ENCODE measurements at regions not wholly inside any gene's neighbourhood (a gene's known extent, or its start where the extent isn't known, plus 50 kb on each side); places are given as distances from the start of the nearest gene placed in this dataset.

DNA sequence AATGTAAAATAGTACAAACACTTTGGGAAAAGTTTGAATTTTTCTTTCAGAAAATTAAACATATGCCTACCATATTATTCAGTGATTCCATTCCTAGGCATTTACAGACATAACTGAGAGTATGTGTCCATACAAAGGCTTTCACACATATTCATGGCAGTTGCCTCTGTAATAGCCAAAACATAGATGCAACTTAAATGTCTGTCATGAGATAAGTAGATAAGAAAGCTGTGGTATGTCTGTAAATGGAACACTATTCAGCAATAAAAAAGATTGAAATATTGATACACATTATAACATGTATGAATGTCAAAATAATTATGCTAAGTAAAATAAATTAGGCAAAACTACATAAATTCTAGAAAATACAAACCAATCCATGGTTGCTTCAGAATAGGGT is 964.5 kb upstream of the MBL2 start:
- CTCF ChIA-PET, result no interaction called here
- TF ChIP-seq CTCF (IDR thresholded peaks at IDR 0.05) (no peak), EZH2 (IDR thresholded peaks at IDR 0.05; ENCODE audit: borderline replicate concordance, insufficient read depth, low read depth, low read length, poor library complexity, severe bottlenecking) (no peak)

DNA sequence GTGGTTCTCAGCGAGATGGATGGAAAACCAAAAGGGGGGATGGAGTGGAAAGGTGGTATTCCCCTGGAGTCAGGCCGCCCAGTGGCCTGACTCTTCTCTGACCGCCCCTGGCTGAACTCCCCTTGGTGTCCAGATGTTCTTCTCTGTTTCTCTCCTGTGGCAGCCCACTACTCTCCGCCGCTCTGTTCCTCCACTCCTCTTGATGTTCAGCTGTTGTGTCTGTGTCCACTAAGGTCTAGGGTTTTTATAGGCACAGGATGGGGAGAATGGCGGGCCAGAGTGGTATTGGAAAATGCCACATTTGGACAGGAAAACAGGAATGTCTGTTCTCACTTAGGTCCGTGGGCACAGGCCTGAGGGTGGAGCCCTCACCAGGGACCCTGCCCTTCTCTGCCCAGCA is 954.3 kb upstream of the MBL2 start:
- Histone ChIP-seq H3K4me2 (replicated peaks; ENCODE audit: low read depth, low read length, poor library complexity, severe bottlenecking) (no peak overlapping the region), H3K36me3 (replicated peaks in 1 of 2; ENCODE audit: control extremely low read depth in 1 of 2, control insufficient read depth in 1 of 2, extremely low read depth in 1 of 2, insufficient read depth in 2 of 2, low read length in 1 of 2) (no peaks in the 10 kb centered on the region), H3K27ac (ENCODE audit: low read length in 2 of 2) (no peak overlapping the region), H4K20me1 (ENCODE audit: control insufficient read depth, insufficient read depth, low read length, poor library complexity, severe bottlenecking) (no peaks in the 10 kb centered on the region), H3K27me3 (replicated peaks in 1 of 4; ENCODE audit: control extremely low read depth in 1 of 4, control insufficient read depth in 3 of 4, insufficient read depth in 4 of 4, low read length in 3 of 4) (no peaks in the 10 kb centered on the region), H3K4me3 (ENCODE audit: control extremely low read depth in 1 of 5, extremely low read depth in 1 of 5, insufficient read depth in 1 of 5, low read depth in 2 of 5, low read length in 4 of 5) (no peak overlapping the region), H3K4me1 (ENCODE audit: control insufficient read depth in 2 of 2, insufficient read depth in 2 of 2, low read length in 2 of 2) (no peaks in the 10 kb centered on the region), H3K9ac (ENCODE audit: low read length) (no peak overlapping the region), H3K9me3 (ENCODE audit: control extremely low read depth in 1 of 3, control insufficient read depth in 2 of 3, insufficient read depth in 1 of 3, low read length in 2 of 3) (peaks cover 0 to 8% (median 0%) of the 10 kb centered on the region in 3 donors), H3K79me2 (ENCODE audit: control insufficient read depth, insufficient read depth, low read length) (no peaks in the 10 kb centered on the region), H2AFZ (ENCODE audit: insufficient read depth, low read depth, low read length, poor library complexity, severe bottlenecking) (no peak overlapping the region)
- no peak for DNase-seq
- no peak overlapping the region for H3K27ac Mint-ChIP-seq
- no peaks in the 10 kb centered on the region for H3K4me1 Mint-ChIP-seq
- POLR2A ChIA-PET, result no interaction called here
- no peaks in the 10 kb centered on the region for H3K27me3 Mint-ChIP-seq
- 90% methylated on average over 6 of the region's 7 CpGs for WGBS (ENCODE audit: insufficient coverage)
- no peak for TF ChIP-seq EZH2 (IDR thresholded peaks at IDR 0.05; ENCODE audit: borderline replicate concordance, insufficient read depth, low read depth, low read length, poor library complexity, severe bottlenecking)
- ATAC-seq (ENCODE audit: low read depth), result no peak
- peaks cover 2% of the 10 kb centered on the region for H3K9me3 Mint-ChIP-seq (ENCODE audit: insufficient read depth)
- H3K4me3 Mint-ChIP-seq, result no peak overlapping the region
- intact Hi-C loops (cut with micrococcal nuclease), result no loop called here
- CTCF ChIA-PET, result no interaction called here

More for the DNA sequence above, 964.5 kb upstream of the MBL2 start:
- H3K4me3 Mint-ChIP-seq, result no peak overlapping the region
- Histone ChIP-seq H3K9me3 (ENCODE audit: control extremely low read depth in 1 of 3, control insufficient read depth in 2 of 3, insufficient read depth in 1 of 3, low read length in 2 of 3) (no peaks in the 10 kb centered on the region), H2AFZ (ENCODE audit: insufficient read depth, low read depth, low read length, poor library complexity, severe bottlenecking) (no peak overlapping the region), H4K20me1 (ENCODE audit: control insufficient read depth, insufficient read depth, low read length, poor library complexity, severe bottlenecking) (no peaks in the 10 kb centered on the region), H3K27me3 (replicated peaks in 1 of 4; ENCODE audit: control extremely low read depth in 1 of 4, control insufficient read depth in 3 of 4, insufficient read depth in 4 of 4, low read length in 3 of 4) (no peaks in the 10 kb centered on the region), H3K9ac (ENCODE audit: low read length) (no peak overlapping the region), H3K36me3 (replicated peaks in 1 of 2; ENCODE audit: control extremely low read depth in 1 of 2, control insufficient read depth in 1 of 2, extremely low read depth in 1 of 2, insufficient read depth in 2 of 2, low read length in 1 of 2) (no peaks in the 10 kb centered on the region), H3K4me2 (replicated peaks; ENCODE audit: low read depth, low read length, poor library complexity, severe bottlenecking) (no peak overlapping the region), H3K27ac (ENCODE audit: low read length in 2 of 2) (no peak overlapping the region), H3K79me2 (ENCODE audit: control insufficient read depth, insufficient read depth, low read length) (no peaks in the 10 kb centered on the region), H3K4me3 (ENCODE audit: control extremely low read depth in 1 of 5, extremely low read depth in 1 of 5, insufficient read depth in 1 of 5, low read depth in 2 of 5, low read length in 4 of 5) (no peak overlapping the region), H3K4me1 (ENCODE audit: control insufficient read depth in 2 of 2, insufficient read depth in 2 of 2, low read length in 2 of 2) (no peaks in the 10 kb centered on the region)
- H3K27ac Mint-ChIP-seq, result no peak overlapping the region
- no peaks in the 10 kb centered on the region for H3K9me3 Mint-ChIP-seq (ENCODE audit: insufficient read depth)
- no peaks in the 10 kb centered on the region for H3K4me1 Mint-ChIP-seq
- H3K27me3 Mint-ChIP-seq, result no peaks in the 10 kb centered on the region
- intact Hi-C loops (cut with micrococcal nuclease), result no loop called here
- POLR2A ChIA-PET, result no interaction called here
- no peak for ATAC-seq (ENCODE audit: low read depth)
- no peak for DNase-seq

All from B cell (primary cell).